ENCODE measurements at regions not wholly inside any gene's neighbourhood (a gene's known extent, or its start where the extent isn't known, plus 50 kb on each side); places are given as distances from the start of the nearest gene placed in this dataset.
A peak's percentile ranks its signal among the peaks of the same experiment; 100 is the strongest.

GRCh38 chr4:14868426-14869395, 133.6 kb upstream of the CPEB2 start:
- Histone ChIP-seq H3K4me1 (replicated peaks) (no peaks in the 10 kb centered on the region), H3K27ac (no peak overlapping the region), H3K36me3 (no peaks in the 10 kb centered on the region), H3K27me3 (replicated peaks; ENCODE audit: insufficient read depth) (no peaks in the 10 kb centered on the region), H3K9me3 (no peaks in the 10 kb centered on the region), H3K4me3 (no peak overlapping the region)
- intact Hi-C loops (cut with DNase I), result loop anchor here (10.0 kb wide), 1 partner anchor 136 kb away; the partner anchor contains the start of gene CPEB2
- no peak for DNase-seq (ENCODE audit: low spot score)
- TF ChIP-seq POLR2AphosphoS5 (IDR thresholded peaks at IDR 0.05), result no peak
- no peak for TF ChIP-seq POLR2A (IDR thresholded peaks at IDR 0.05)
- TF ChIP-seq, protein P1, sequence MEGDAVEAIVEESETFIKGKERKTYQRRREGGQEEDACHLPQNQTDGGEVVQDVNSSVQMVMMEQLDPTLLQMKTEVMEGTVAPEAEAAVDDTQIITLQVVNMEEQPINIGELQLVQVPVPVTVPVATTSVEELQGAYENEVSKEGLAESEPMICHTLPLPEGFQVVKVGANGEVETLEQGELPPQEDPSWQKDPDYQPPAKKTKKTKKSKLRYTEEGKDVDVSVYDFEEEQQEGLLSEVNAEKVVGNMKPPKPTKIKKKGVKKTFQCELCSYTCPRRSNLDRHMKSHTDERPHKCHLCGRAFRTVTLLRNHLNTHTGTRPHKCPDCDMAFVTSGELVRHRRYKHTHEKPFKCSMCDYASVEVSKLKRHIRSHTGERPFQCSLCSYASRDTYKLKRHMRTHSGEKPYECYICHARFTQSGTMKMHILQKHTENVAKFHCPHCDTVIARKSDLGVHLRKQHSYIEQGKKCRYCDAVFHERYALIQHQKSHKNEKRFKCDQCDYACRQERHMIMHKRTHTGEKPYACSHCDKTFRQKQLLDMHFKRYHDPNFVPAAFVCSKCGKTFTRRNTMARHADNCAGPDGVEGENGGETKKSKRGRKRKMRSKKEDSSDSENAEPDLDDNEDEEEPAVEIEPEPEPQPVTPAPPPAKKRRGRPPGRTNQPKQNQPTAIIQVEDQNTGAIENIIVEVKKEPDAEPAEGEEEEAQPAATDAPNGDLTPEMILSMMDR (IDR thresholded peaks at IDR 0.05), result no peak
- WGBS, result 94% methylated on average over 4 of the region's 4 CpGs

- Histone ChIP-seq H3K36me3 (no peaks in the 10 kb centered on the region), H3K4me3 (no peak overlapping the region), H3K27ac (no peak overlapping the region), H3K4me1 (replicated peaks) (no peaks in the 10 kb centered on the region), H3K27me3 (replicated peaks; ENCODE audit: insufficient read depth) (no peaks in the 10 kb centered on the region), H3K9me3 (no peaks in the 10 kb centered on the region)
- 64% methylated on average over 6 of the region's 6 CpGs for WGBS
- no peak for TF ChIP-seq POLR2A (IDR thresholded peaks at IDR 0.05)
- TF ChIP-seq, protein P1 (IDR thresholded peaks at IDR 0.05), result peak in 1 of 4 experiments; percentile 31
- intact Hi-C loops (cut with DNase I), result no loop called here
- no peak for DNase-seq (ENCODE audit: low spot score)
Measured at GRCh38 chr4:14871676-14872430, 130.4 kb upstream of the CPEB2 start.

GRCh38 chr4:14874990-14875389, 127.3 kb upstream of the CPEB2 start:
- intact Hi-C loops (cut with DNase I), result no loop called here
- Histone ChIP-seq H3K4me3 (no peak overlapping the region), H3K27ac (no peak overlapping the region), H3K27me3 (replicated peaks; ENCODE audit: insufficient read depth) (no peaks in the 10 kb centered on the region), H3K4me1 (replicated peaks) (no peaks in the 10 kb centered on the region), H3K36me3 (no peaks in the 10 kb centered on the region), H3K9me3 (no peaks in the 10 kb centered on the region)
- TF ChIP-seq POLR2A (IDR thresholded peaks at IDR 0.05) (no peak), POLR2AphosphoS5 (IDR thresholded peaks at IDR 0.05) (no peak)
- TF ChIP-seq, protein P1 (IDR thresholded peaks at IDR 0.05), result no peak
- 29% methylated on average over 1 of the region's 1 CpG for WGBS
- DNase-seq (ENCODE audit: low spot score), result no peak

DNA sequence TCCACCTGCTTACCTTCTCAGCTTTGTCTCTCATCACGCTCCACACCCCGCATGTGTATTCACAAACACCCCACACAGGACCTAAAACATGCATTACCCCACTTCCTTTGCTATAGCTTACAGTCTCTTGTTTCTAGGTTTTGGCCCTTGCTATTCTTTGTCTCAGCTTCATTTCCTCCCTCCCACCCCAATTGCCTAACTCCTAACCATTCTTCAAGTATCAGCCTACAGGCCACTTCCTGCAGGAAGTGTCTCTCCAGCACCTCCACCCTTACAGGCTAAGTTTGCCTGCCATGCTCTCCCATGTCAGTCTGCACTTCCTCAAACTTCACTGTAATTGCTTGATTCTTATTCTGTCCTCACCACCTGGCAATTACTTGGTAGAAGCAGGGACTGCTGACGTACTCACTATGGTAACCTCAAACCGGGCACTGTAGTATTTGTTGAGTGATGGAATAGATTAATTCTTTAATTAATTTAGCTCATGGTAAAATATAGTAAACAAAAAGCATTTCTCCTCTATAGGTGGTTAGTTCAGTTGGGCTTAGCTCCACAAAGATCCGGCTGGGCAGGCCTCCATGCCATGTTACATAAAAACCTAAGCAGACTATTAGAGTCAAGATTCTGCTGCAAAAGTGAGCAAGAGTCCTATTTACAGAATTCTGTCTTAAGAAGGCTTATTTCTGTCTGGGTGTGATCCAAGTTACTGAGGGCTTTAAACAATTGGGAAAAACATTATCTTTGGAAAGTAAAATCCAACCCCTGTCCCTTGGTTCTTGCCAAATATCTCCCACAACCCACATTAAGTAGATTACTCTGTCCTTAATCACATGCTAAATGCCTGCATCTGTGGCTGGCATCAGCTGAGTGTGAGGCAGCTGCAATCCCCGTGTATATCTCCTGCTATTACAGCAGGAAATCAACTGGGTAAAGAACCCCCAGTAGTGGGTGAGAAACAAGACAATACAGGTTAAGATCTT, 124.7 kb upstream of the CPEB2 start:
- no peak for DNase-seq (ENCODE audit: low spot score)
- TF ChIP-seq, protein P1 (IDR thresholded peaks at IDR 0.05), result no peak
- TF ChIP-seq POLR2AphosphoS5 (IDR thresholded peaks at IDR 0.05) (no peak), POLR2A (IDR thresholded peaks at IDR 0.05) (no peak)
- H3K36me3 ChIP-seq, result no peaks in the 10 kb centered on the region
- no peaks in the 10 kb centered on the region for H3K27me3 ChIP-seq (replicated peaks; ENCODE audit: insufficient read depth)
- no peaks in the 10 kb centered on the region for H3K4me1 ChIP-seq (replicated peaks)
- 39% methylated on average over 6 of the region's 6 CpGs for WGBS
- H3K9me3 ChIP-seq, result no peaks in the 10 kb centered on the region
- no peak overlapping the region for H3K27ac ChIP-seq
- intact Hi-C loops (cut with DNase I), result no loop called here
- H3K4me3 ChIP-seq, result no peak overlapping the region
